ENCODE measurements at regions not wholly inside any gene's neighbourhood (a gene's known extent, or its start where the extent isn't known, plus 50 kb on each side); places are given as distances from the start of the nearest gene placed in this dataset.

- TF ChIP-seq SUZ12 (IDR thresholded peaks at IDR 0.05; ENCODE audit: extremely low read depth, insufficient read depth, insufficient read length) (no peak), YY1 (IDR thresholded peaks at IDR 0.05; ENCODE audit: insufficient read depth, insufficient read length) (no peak), ZNF274 (IDR thresholded peaks at IDR 0.05; ENCODE audit: low read depth, low read length) (no peak)
Measured at GRCh38 chr2:6793371-6793770, 72.3 kb downstream of the CMPK2 start.

Measured in NT2/D1 (cell line).